ENCODE measurements at regions not wholly inside any gene's neighbourhood (a gene's known extent, or its start where the extent isn't known, plus 50 kb on each side); places are given as distances from the start of the nearest gene placed in this dataset.

- TF ChIP-seq MAX (IDR thresholded peaks at IDR 0.05; ENCODE audit: low read depth, low read length): no peak
- TF ChIP-seq CTCF (IDR thresholded peaks at IDR 0.05; ENCODE audit: low read depth, low read length): no peak
Measured at GRCh38 chr7:35468606-35469005, 214.7 kb upstream of the TBX20 start.

All from NB4 (cell line).